Upper lobe of left lung (tissue), 4 donors: ENCODE measurements at regions not wholly inside any gene's neighbourhood (a gene's known extent, or its start where the extent isn't known, plus 50 kb on each side); places are given as distances from the start of the nearest gene placed in this dataset.

ENCODE experiments used
- CTCF ChIP-seq, 6 experiments: fragments of 450-650 bp in 4 of 6; fragments of 200-600 bp in 2 of 6; sonication (generic) in 2 of 6; IDR thresholded peaks; one replicate each; pipeline ENCODE4 v1.5.1; 2016 to 2019; ENCODE audit warnings: antibody characterized with exemption in 6 of 6
- EP300 ChIP-seq, 4 donors: sonication (generic); formaldehyde crosslinking; IDR thresholded peaks; one replicate each; pipeline ENCODE4 v1.5.1; 2017; ENCODE audit warnings: antibody characterized with exemption in 4 of 4, control low read depth in 2 of 4

GRCh38 chr15:69625328-69625727 is 172.7 kb downstream of the RPLP1 start:
- no peak for TF ChIP-seq CTCF (IDR thresholded peaks at IDR 0.05)
- TF ChIP-seq EP300 (IDR thresholded peaks at IDR 0.05): no peak
